HCT116 (cell line): ENCODE measurements at regions not wholly inside any gene's neighbourhood (a gene's known extent, or its start where the extent isn't known, plus 50 kb on each side); places are given as distances from the start of the nearest gene placed in this dataset.

Experiments used
- ATAC-seq: fragments of 200-7000 bp; cut with Tn5 transposase; 2 replicates; pipeline ENCODE4 v1.9.1; 2020; ENCODE audit warnings: mild to moderate bottlenecking, moderate library complexity
- BruUV-seq: library from RNA; stranded (reverse); fragments of 400-500 nt; replicated peaks from 2 replicates; lab custom pipeline; 2021; lab: Mats Ljungman, UMichigan
- CTCF ChIA-PET: fragments of 300-600 bp; sonication (Branson Sonifier 250); formaldehyde crosslinking; loops from one replicate; lab custom pipeline; 2021; ENCODE audit warnings: antibody characterized with exemption; lab: Charles Lee
- POLR2A ChIA-PET: fragments of 300-600, 350-600 bp; sonication (Branson Sonifier 250); formaldehyde crosslinking; loops from one replicate; lab custom pipeline; 2021; ENCODE audit warnings: antibody characterized with exemption; lab: Charles Lee
- RAD21 ChIA-PET, 2 experiments: fragments of 300-600 bp; sonication (Branson Sonifier 250); formaldehyde crosslinking; loops; one replicate each; lab custom pipeline; 2023; ENCODE audit warnings: low total read pairs in 2 of 2; ENCODE audit not compliant: uncharacterized antibody in 2 of 2, unreplicated experiment in 2 of 2, low non-redundant PET in 1 of 2; lab: Charles Lee
- DNase-seq: peaks from one replicate; pipeline ENCODE4 v3.0.0-alpha.2; 2010; ENCODE audit warnings: low read depth, low spot score
- H2AFZ ChIP-seq: fragments of 200-600 bp; shearing (Covaris generic), sonication (generic); 2 replicates; pipeline ENCODE4 v1.6.1; 2017; ENCODE audit warnings: low read depth, mixed run types, mixed read lengths, antibody characterized with exemption, low read length; ENCODE audit not compliant: poor library complexity, severe bottlenecking
- H3K27ac ChIP-seq: 2 replicates; pipeline ENCODE4 v1.5.1; 2012; ENCODE audit warnings: low read depth, low read length
- H3K27me3 ChIP-seq: fragments of 200-600 bp; sonication (generic); 2 replicates; pipeline ENCODE4 v1.6.1; 2016; ENCODE audit warnings: mixed run types, low read length, mixed read lengths; ENCODE audit not compliant: insufficient read depth
- H3K36me3 ChIP-seq, 2 experiments: fragments of 200-500 bp in 1 of 2; fragments of 200-600 bp in 1 of 2; sonication (Bioruptor generic) in 1 of 2; sonication (generic) in 1 of 2; 2 replicates each; pipeline versions ENCODE4 v1.5.1 to v1.6.1; 2014 to 2016; ENCODE audit warnings: low read length in 2 of 2, inconsistent platforms in 1 of 2, mixed read lengths in 1 of 2, mixed run types in 1 of 2; ENCODE audit not compliant: insufficient read depth in 2 of 2, control insufficient read depth in 1 of 2
- H3K4me1 ChIP-seq, 2 experiments: fragments of 200-600 bp in 1 of 2; sonication (generic) in 1 of 2; 2 replicates each; pipeline versions ENCODE4 v1.5.1 to v1.6.1; 2012 to 2017; ENCODE audit warnings: low read length in 2 of 2, inconsistent platforms in 1 of 2, mild to moderate bottlenecking in 1 of 2, mixed read lengths in 1 of 2, mixed run types in 1 of 2, moderate library complexity in 1 of 2; ENCODE audit not compliant: insufficient read depth in 2 of 2, control insufficient read depth in 1 of 2
- H3K4me2 ChIP-seq: fragments of 200-600 bp; sonication (generic); 2 replicates; pipeline ENCODE4 v1.6.1; 2017; ENCODE audit warnings: mixed run types, low read length, mixed read lengths
- H3K4me3 ChIP-seq, 2 experiments: fragments of 200-600 bp in 1 of 2; sonication (generic) in 1 of 2; replicated peaks in 1 of 2; 2 replicates each; pipeline ENCODE4 v1.5.1; 2011 to 2016; ENCODE audit warnings: low read length in 2 of 2, control low read depth in 1 of 2, low read depth in 1 of 2, mild to moderate bottlenecking in 1 of 2, mixed read lengths in 1 of 2, mixed run types in 1 of 2
- H3K79me2 ChIP-seq: fragments of 200-600 bp; sonication (generic); 2 replicates; pipeline ENCODE4 v1.6.1; 2017; ENCODE audit warnings: mild to moderate bottlenecking, mixed run types, low read length, moderate library complexity, mixed read lengths; ENCODE audit not compliant: insufficient read depth
- H3K9ac ChIP-seq: fragments of 200-600 bp; sonication (generic); 2 replicates; pipeline ENCODE4 v1.6.1; 2016; ENCODE audit warnings: low read length, mixed read lengths
- H3K9me2 ChIP-seq: fragments of 200-600 bp; sonication (generic), shearing (Covaris generic); 2 replicates; pipeline ENCODE4 v1.6.1; 2017; ENCODE audit warnings: mixed run types, mild to moderate bottlenecking, moderate library complexity; ENCODE audit not compliant: insufficient read depth
- H3K9me3 ChIP-seq, 2 experiments: fragments of 200-500 bp in 1 of 2; fragments of 200-600 bp in 1 of 2; sonication (Bioruptor generic) in 1 of 2; sonication (generic) in 1 of 2; 2 replicates each; pipeline ENCODE4 v1.6.1; 2014 to 2017; ENCODE audit warnings: low read length in 2 of 2, mixed read lengths in 2 of 2, inconsistent platforms in 1 of 2, low read depth in 1 of 2, mild to moderate bottlenecking in 1 of 2, mixed run types in 1 of 2, moderate library complexity in 1 of 2; ENCODE audit not compliant: control insufficient read depth in 1 of 2, insufficient read depth in 1 of 2
- H4K20me1 ChIP-seq: fragments of 200-600 bp; sonication (generic), shearing (Covaris generic); 2 replicates; pipeline ENCODE4 v1.6.1; 2017; ENCODE audit warnings: mixed run types, mild to moderate bottlenecking, moderate library complexity; ENCODE audit not compliant: insufficient read depth
- ATF3 ChIP-seq: IDR thresholded peaks from 2 replicates; pipeline ENCODE4 v1.6.1; 2012
- CBX3 ChIP-seq: IDR thresholded peaks from 2 replicates; pipeline ENCODE4 v1.6.1; 2012; ENCODE audit warnings: low read depth
- CEBPB ChIP-seq: IDR thresholded peaks from 2 replicates; pipeline ENCODE4 v1.6.1; 2012; ENCODE audit warnings: low read depth
- CTCF ChIP-seq, 3 experiments: fragments of 200-600 bp in 1 of 3; sonication (generic) in 1 of 3; IDR thresholded peaks in 2 of 3; conservative IDR thresholded peaks in 1 of 3; 2 replicates each; pipeline ENCODE4 v1.5.1; 2012 to 2017; ENCODE audit warnings: low read depth in 2 of 3, low read length in 2 of 3, antibody characterized with exemption in 1 of 3, borderline replicate concordance in 1 of 3, control low read depth in 1 of 3, mild to moderate bottlenecking in 1 of 3, mixed read lengths in 1 of 3, mixed run types in 1 of 3, moderate library complexity in 1 of 3; ENCODE audit not compliant: insufficient read depth in 1 of 3
- EGR1 ChIP-seq: IDR thresholded peaks from 2 replicates; pipeline ENCODE4 v1.6.1; 2012; ENCODE audit warnings: low read depth
- ELF1 ChIP-seq: IDR thresholded peaks from 2 replicates; pipeline ENCODE4 v1.6.1; 2012; ENCODE audit warnings: low read depth, borderline replicate concordance
- EZH2 ChIP-seq: fragments of 200-600 bp; sonication (generic); IDR thresholded peaks from 2 replicates; pipeline ENCODE4 v1.6.1; 2017; ENCODE audit warnings: antibody characterized with exemption, mixed run types
- EZH2phosphoT487 ChIP-seq: fragments of 200-600 bp; IDR thresholded peaks from 2 replicates; pipeline ENCODE4 v1.6.1; 2018; ENCODE audit warnings: antibody characterized with exemption, borderline replicate concordance
- FOSL1 ChIP-seq: IDR thresholded peaks from 2 replicates; pipeline ENCODE4 v1.6.1; 2012; ENCODE audit warnings: low read depth
- JUND ChIP-seq: IDR thresholded peaks from 2 replicates; pipeline ENCODE4 v1.6.1; 2012
- MAX ChIP-seq: IDR thresholded peaks from 2 replicates; pipeline ENCODE4 v1.6.1; 2012
- POLR2A ChIP-seq: IDR thresholded peaks from 2 replicates; pipeline ENCODE4 v1.7.0; 2011; ENCODE audit warnings: borderline replicate concordance; ENCODE audit not compliant: insufficient read depth, insufficient read length; ENCODE audit errors: extremely low read depth
- POLR2AphosphoS5 ChIP-seq: IDR thresholded peaks from 2 replicates; pipeline ENCODE4 v1.6.1; 2011; ENCODE audit warnings: mild to moderate bottlenecking, low read depth, low read length, moderate library complexity
- RAD21 ChIP-seq: IDR thresholded peaks from 2 replicates; pipeline ENCODE4 v1.6.1; 2012; ENCODE audit warnings: low read depth, mild to moderate bottlenecking
- SIN3A ChIP-seq: IDR thresholded peaks from 2 replicates; pipeline ENCODE4 v1.6.1; 2012; ENCODE audit warnings: low read depth
- SRF ChIP-seq: IDR thresholded peaks from 2 replicates; pipeline ENCODE4 v1.6.1; 2012; ENCODE audit warnings: low read depth
- TCF7L2 ChIP-seq: IDR thresholded peaks from 2 replicates; pipeline ENCODE4 v1.7.0; 2011; ENCODE audit warnings: borderline replicate concordance, inconsistent platforms; ENCODE audit not compliant: insufficient read depth, insufficient read length; ENCODE audit errors: extremely low read depth
- YY1 ChIP-seq: IDR thresholded peaks from 2 replicates; pipeline ENCODE4 v1.6.1; 2011; ENCODE audit warnings: low read length, low read depth, moderate library complexity, mild to moderate bottlenecking; ENCODE audit not compliant: insufficient replicate concordance; ENCODE audit errors: extremely low read depth
- ZFX ChIP-seq: fragments of 450-650 bp; IDR thresholded peaks from 2 replicates; pipeline ENCODE4 v1.6.1; 2017
- ZNF274 ChIP-seq: fragments of 200-500 bp; sonication (Bioruptor generic); IDR thresholded peaks from 2 replicates; pipeline ENCODE4 v1.6.1; 2014; ENCODE audit warnings: mild to moderate bottlenecking, low read depth, low read length, inconsistent platforms
- intact Hi-C: fragments of 100-400 bp; cut with micrococcal nuclease; formaldehyde crosslinking; loops from 2 replicates; pipeline ENCODE4 v1.10.0; 2022

GRCh38 chr5:125898851-125899405 is 524.3 kb upstream of the GRAMD2B start:
- Histone ChIP-seq H3K9me2 (no peaks in the 10 kb centered on the region), H3K27ac (no peak overlapping the region), H3K4me3 (no peak overlapping the region), H2AFZ (no peak overlapping the region), H3K79me2 (no peaks in the 10 kb centered on the region), H3K9ac (no peak overlapping the region), H3K36me3 (no peaks in the 10 kb centered on the region), H4K20me1 (no peaks in the 10 kb centered on the region), H3K4me2 (no peak overlapping the region), H3K9me3 (no peaks in the 10 kb centered on the region), H3K4me1 (no peaks in the 10 kb centered on the region), H3K27me3 (no peaks in the 10 kb centered on the region)
- TF ChIP-seq CBX3 (no peak), RAD21 (no peak), EZH2 (no peak), TCF7L2 (no peak), ZFX (no peak), YY1 (no peak), ELF1 (no peak), ATF3 (no peak), POLR2A (no peak), MAX (no peak), JUND (no peak), POLR2AphosphoS5 (no peak), EGR1 (no peak), SIN3A (no peak), CTCF (IDR thresholded peaks at IDR 0.05 in 2 of 3, conservative IDR thresholded peaks at IDR 0.05 in 1 of 3; ENCODE audit: borderline replicate concordance in 1 of 3, insufficient read depth in 1 of 3, low read depth in 2 of 3, low read length in 2 of 3) (no peak), FOSL1 (no peak), CEBPB (no peak), SRF (no peak), EZH2phosphoT487 (no peak), ZNF274 (no peak)
- no TSS peak for BruUV-seq
- POLR2A ChIA-PET, result no interaction called here
- CTCF ChIA-PET, result no interaction called here
- ATAC-seq (no peak), DNase-seq (no peak)
- intact Hi-C loops, result no loop called here
- RAD21 ChIA-PET, result no interaction called here
